ENCODE measurements at regions not wholly inside any gene's neighbourhood (a gene's known extent, or its start where the extent isn't known, plus 50 kb on each side); places are given as distances from the start of the nearest gene placed in this dataset.
A peak's percentile ranks its signal among the peaks of the same experiment; 100 is the strongest.

GRCh38 chr13:99083981-99084380 is 106.1 kb upstream of the DOCK9 start:
- no peak for DNase-seq (ENCODE audit: low read depth)
- TF ChIP-seq, protein P1, sequence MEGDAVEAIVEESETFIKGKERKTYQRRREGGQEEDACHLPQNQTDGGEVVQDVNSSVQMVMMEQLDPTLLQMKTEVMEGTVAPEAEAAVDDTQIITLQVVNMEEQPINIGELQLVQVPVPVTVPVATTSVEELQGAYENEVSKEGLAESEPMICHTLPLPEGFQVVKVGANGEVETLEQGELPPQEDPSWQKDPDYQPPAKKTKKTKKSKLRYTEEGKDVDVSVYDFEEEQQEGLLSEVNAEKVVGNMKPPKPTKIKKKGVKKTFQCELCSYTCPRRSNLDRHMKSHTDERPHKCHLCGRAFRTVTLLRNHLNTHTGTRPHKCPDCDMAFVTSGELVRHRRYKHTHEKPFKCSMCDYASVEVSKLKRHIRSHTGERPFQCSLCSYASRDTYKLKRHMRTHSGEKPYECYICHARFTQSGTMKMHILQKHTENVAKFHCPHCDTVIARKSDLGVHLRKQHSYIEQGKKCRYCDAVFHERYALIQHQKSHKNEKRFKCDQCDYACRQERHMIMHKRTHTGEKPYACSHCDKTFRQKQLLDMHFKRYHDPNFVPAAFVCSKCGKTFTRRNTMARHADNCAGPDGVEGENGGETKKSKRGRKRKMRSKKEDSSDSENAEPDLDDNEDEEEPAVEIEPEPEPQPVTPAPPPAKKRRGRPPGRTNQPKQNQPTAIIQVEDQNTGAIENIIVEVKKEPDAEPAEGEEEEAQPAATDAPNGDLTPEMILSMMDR (IDR thresholded peaks at IDR 0.05; ENCODE audit: low read length, missing control alignments), result no peak
- no peak overlapping the region for H3K4me3 ChIP-seq (replicated peaks; ENCODE audit: low read depth, low read length)

DNA sequence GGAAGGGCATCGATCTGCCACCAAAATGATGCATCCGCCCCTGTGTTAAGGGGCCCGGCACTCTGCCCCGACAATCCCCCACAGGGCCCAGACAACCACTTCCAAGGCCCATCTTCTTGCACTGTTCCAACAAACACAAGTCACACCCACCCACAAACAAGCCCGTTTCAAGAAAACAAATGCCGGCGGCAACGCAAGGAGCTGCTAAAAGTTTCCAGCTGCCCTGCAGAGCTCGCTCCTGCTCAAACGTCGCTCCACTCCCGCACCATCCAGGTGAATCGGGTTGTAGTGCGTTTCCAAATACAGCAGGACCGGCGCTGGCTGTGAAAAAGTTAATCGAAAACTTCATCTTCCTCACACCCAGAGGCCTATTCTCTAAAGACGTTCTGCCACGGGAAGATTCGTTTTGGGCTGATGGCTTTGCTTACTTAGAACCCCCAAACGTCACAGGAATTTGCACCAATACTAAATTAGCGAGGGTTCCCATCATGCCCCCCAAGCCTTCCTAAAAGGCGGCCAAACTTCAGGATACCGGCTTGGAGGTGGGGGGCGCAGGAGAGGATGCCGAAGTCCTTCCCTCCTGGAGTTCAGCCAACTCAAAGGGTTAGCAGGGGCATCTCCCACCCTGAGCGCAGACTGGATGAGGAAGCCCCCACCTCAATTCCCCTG is 107.4 kb upstream of the DOCK9 start:
- DNase-seq (ENCODE audit: low read depth), result no peak

DNA sequence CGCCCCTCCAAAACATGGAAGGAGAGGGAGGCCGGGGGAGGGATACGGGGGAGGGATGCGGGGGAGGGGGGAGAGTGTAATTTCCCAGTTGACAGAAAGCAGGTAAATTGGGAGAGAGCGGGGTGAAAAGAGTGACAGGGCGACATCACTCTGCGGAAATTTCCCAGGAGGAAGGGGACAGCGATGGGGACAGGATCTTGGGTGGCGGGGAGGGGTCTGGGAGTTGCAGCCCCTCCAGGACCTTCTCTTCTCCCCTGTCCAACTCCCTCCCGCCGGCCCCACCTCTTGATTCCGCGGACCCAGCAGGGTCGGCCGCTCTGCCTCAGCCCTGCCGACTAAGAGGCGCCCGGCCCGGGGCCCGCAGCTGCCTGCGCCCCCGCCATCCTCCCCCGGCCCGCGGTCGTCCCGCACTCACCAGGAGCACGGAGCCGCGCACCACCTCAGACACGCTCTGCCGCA is 108.0 kb upstream of the DOCK9 start:
- no peak for DNase-seq (ENCODE audit: low read depth)
- TF ChIP-seq, protein P1 (IDR thresholded peaks at IDR 0.05; ENCODE audit: low read length, missing control alignments), result no peak
- peak overlapping the region; percentile 78 for H3K4me3 ChIP-seq (replicated peaks; ENCODE audit: low read depth, low read length)

More for the DNA sequence above, 107.4 kb upstream of the DOCK9 start:
- H3K4me3 ChIP-seq (replicated peaks; ENCODE audit: low read depth, low read length), result peak overlapping the region; percentile 78
- TF ChIP-seq, protein P1 (IDR thresholded peaks at IDR 0.05; ENCODE audit: low read length, missing control alignments), result no peak

DNA sequence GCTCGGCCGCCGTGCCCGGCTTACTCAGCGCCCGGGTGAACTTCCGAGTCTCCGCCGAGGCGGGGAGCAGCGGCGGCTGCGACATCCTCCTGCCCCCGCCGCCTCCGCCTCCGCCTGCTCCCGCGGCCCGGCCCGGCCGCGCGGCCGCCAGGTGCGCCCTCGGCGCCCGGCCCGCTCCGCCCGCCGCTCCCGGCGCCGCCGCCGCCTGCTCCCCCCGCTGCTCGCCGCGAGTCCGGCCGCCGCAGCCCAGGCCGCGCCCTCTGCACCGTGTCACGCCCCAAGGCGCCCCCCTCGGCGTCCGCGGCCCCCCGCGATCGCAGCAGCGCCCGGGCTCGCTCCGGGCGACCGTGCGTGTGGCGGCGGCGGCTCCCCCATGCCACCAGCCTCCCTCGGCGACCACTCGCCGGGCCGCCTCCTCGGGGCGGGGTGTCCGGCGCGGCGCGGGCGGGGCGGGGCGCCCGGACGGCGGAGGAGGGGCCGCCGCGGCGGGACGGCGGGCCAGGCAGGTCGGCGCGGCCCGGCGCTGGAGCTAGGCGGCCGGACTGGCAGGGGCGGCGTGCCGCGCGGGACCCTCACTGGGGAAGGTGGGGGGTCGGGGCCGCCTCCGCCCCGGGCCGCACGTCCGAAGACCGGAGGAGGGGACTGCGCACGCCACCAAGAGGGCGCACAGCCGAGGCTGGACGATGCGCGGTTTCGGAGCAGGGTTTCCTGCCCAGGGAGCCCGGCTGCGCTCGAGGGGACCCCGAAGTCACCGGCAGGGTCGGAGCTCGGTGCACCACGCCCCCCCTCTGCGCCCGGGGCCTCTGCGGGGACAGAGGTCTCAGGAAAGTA is 108.6 kb upstream of the DOCK9 start:
- TF ChIP-seq, protein P1 (IDR thresholded peaks at IDR 0.05; ENCODE audit: low read length, missing control alignments), result no peak
- DNase-seq (ENCODE audit: low read depth), result peak; percentile 51
- H3K4me3 ChIP-seq (replicated peaks; ENCODE audit: low read depth, low read length), result peak overlapping the region; percentile 78

DNA sequence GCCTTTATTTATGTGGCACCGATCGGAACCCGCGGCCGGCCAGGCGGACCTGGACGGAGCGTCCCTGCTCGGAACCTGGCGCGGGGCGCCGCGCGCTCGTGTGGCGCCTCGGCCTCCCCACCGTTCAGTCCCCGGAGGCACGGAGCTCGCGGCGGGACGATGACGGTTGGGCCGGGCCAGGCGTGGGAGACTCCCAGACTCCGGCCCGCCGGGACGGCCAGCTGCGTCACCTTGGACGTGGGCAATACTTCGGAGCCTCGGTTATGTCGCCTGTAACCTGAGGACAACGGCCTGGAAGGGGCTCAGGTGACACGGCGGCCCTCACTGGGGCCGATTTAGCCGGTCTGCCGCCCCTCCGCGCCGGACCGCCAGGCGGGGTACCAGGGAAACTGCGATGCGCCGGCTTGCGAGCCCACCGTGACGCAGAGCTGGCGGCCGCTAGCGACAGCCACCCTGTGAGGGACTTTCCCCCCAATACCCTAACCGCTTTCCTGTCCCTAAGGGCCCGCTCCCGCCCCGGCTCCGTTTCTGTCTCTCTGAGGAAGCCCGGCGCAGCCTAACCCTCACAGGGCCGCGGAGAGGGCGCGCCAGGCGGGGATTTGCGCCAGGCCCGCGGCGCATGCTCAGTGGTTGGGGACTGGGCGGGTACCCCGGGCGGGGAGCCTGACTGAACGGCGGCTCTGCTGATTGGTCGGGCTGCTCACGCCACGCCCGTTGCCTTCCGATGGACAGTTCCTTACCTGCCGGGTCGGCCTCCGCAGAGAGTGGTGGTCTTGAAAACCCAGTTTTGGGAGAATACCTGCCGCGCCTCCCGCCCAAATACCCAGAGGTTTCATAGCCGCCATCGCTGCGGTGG is 109.5 kb upstream of the DOCK9 start:
- peak; percentile 84 for DNase-seq (ENCODE audit: low read depth)
- TF ChIP-seq, protein P1 (IDR thresholded peaks at IDR 0.05; ENCODE audit: low read length, missing control alignments), result peak; percentile 21
- H3K4me3 ChIP-seq (replicated peaks; ENCODE audit: low read depth, low read length), result peak overlapping the region; percentile 78

GRCh38 chr13:99087954-99088491 is 110.2 kb upstream of the DOCK9 start:
- no peak for DNase-seq (ENCODE audit: low read depth)
- peak overlapping the region; percentile 78 for H3K4me3 ChIP-seq (replicated peaks; ENCODE audit: low read depth, low read length)
- TF ChIP-seq, protein P1 (IDR thresholded peaks at IDR 0.05; ENCODE audit: low read length, missing control alignments), result no peak
